Liver (tissue), 3 donors: ENCODE measurements at regions not wholly inside any gene's neighbourhood (a gene's known extent, or its start where the extent isn't known, plus 50 kb on each side); places are given as distances from the start of the nearest gene placed in this dataset.
"Not testable (repeated sequence)": the region's sequence is repeated elsewhere in the genome, so short reads cannot be mapped to it uniquely, and the experiment has no call there.

Source experiments
- FOXA1 ChIP-seq: IDR thresholded peaks from 2 replicates; pipeline ENCODE4 v1.6.1; 2016; ENCODE audit warnings: antibody characterized with exemption
- NR2F2 ChIP-seq: IDR thresholded peaks from 2 replicates; pipeline ENCODE4 v1.6.1; 2016; ENCODE audit warnings: antibody characterized with exemption
- RAD21 ChIP-seq, 2 donors: IDR thresholded peaks; 2 replicates each; pipeline ENCODE4 v1.6.1; 2016; ENCODE audit warnings: antibody characterized with exemption in 2 of 2, mild to moderate bottlenecking in 2 of 2
- SP1 ChIP-seq: IDR thresholded peaks from 2 replicates; pipeline ENCODE4 v1.6.1; 2018; ENCODE audit warnings: antibody characterized with exemption, mild to moderate bottlenecking
- TAF1 ChIP-seq: conservative IDR thresholded peaks from 2 replicates; pipeline ENCODE4 v1.6.1; 2016; ENCODE audit warnings: antibody characterized with exemption, mild to moderate bottlenecking
- TF ChIP-seq, protein P1 (sequence below): fragments of 150-350 bp; IDR thresholded peaks from 2 replicates; pipeline ENCODE4 v1.5.1; 2017; ENCODE audit warnings: improper control_type of control experiment, low read depth, low read length; ENCODE audit not compliant: missing input control
- TF ChIP-seq, protein P2 (sequence below): IDR thresholded peaks from 2 replicates; pipeline ENCODE4 v1.6.1; 2016; ENCODE audit warnings: antibody characterized with exemption
- donor health status: healthy.
- donor health status: healthy.

DNA sequence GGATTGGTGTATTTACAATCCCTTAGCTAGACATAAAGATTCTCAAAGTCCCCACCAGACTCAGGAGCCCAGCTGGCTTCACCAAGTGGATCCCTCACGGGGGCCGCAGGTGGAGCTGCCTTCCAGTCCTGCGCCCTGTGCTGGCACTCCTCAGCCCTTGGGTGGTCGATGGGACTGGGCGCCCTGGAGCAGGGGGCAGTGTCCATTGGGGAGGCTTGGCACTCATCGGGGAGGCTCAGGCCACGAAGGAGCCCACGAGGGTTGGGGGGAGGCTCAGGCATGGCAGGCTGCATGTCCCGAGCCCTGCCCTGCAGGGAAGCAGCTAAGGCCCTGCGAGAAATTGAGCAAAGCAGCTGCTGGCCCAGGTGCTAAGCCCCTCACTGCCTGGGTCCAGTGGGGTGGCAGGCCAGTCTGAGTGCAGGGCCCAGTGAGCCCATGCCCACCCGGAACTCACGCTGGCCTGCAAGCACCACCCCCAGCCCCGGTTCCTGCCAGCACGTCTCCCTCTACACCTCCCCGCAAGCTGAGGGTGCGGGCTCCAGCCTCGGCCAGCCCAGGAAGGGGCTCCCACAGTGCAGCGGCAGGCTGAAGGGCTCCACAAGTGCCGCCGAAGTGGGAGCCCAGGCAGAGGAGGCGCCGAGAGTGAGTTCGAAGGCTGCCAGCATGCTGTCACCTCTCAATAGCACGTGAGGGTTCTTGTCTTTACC is 198.5 kb downstream of the ADRA2C start:
- not testable (repeated sequence) for TF ChIP-seq TAF1; FOXA1; RAD21 (IDR thresholded peaks at IDR 0.05); NR2F2; SP1
- TF ChIP-seq, protein P1, sequence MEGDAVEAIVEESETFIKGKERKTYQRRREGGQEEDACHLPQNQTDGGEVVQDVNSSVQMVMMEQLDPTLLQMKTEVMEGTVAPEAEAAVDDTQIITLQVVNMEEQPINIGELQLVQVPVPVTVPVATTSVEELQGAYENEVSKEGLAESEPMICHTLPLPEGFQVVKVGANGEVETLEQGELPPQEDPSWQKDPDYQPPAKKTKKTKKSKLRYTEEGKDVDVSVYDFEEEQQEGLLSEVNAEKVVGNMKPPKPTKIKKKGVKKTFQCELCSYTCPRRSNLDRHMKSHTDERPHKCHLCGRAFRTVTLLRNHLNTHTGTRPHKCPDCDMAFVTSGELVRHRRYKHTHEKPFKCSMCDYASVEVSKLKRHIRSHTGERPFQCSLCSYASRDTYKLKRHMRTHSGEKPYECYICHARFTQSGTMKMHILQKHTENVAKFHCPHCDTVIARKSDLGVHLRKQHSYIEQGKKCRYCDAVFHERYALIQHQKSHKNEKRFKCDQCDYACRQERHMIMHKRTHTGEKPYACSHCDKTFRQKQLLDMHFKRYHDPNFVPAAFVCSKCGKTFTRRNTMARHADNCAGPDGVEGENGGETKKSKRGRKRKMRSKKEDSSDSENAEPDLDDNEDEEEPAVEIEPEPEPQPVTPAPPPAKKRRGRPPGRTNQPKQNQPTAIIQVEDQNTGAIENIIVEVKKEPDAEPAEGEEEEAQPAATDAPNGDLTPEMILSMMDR: not testable (repeated sequence)
- TF ChIP-seq, protein P2, sequence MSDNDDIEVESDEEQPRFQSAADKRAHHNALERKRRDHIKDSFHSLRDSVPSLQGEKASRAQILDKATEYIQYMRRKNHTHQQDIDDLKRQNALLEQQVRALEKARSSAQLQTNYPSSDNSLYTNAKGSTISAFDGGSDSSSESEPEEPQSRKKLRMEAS: not testable (repeated sequence)
